AG09319 (cell line): ENCODE measurements at regions not wholly inside any gene's neighbourhood (a gene's known extent, or its start where the extent isn't known, plus 50 kb on each side); places are given as distances from the start of the nearest gene placed in this dataset.

ENCODE experiments used
- DNase-seq: peaks from one replicate; pipeline ENCODE4 v3.0.0-alpha.2; 2010; ENCODE audit warnings: low read depth; ENCODE audit errors: extremely low read depth
- TF ChIP-seq, protein P1 (sequence below): IDR thresholded peaks from 2 replicates; pipeline ENCODE4 v1.5.1; 2011; ENCODE audit warnings: low read depth, mild to moderate bottlenecking, inconsistent platforms, low read length, moderate library complexity

GRCh38 chr6:112984899-112985298 lies 637.8 kb downstream of the RFPL4B start:
- DNase-seq = no peak

GRCh38 chr6:112986321-112986720 lies 639.2 kb downstream of the RFPL4B start:
- TF ChIP-seq, protein P1, sequence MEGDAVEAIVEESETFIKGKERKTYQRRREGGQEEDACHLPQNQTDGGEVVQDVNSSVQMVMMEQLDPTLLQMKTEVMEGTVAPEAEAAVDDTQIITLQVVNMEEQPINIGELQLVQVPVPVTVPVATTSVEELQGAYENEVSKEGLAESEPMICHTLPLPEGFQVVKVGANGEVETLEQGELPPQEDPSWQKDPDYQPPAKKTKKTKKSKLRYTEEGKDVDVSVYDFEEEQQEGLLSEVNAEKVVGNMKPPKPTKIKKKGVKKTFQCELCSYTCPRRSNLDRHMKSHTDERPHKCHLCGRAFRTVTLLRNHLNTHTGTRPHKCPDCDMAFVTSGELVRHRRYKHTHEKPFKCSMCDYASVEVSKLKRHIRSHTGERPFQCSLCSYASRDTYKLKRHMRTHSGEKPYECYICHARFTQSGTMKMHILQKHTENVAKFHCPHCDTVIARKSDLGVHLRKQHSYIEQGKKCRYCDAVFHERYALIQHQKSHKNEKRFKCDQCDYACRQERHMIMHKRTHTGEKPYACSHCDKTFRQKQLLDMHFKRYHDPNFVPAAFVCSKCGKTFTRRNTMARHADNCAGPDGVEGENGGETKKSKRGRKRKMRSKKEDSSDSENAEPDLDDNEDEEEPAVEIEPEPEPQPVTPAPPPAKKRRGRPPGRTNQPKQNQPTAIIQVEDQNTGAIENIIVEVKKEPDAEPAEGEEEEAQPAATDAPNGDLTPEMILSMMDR = no peak
- DNase-seq = no peak

More at GRCh38 chr6:112984899-112985298, 637.8 kb downstream of the RFPL4B start:
- TF ChIP-seq, protein P1 = no peak

DNA sequence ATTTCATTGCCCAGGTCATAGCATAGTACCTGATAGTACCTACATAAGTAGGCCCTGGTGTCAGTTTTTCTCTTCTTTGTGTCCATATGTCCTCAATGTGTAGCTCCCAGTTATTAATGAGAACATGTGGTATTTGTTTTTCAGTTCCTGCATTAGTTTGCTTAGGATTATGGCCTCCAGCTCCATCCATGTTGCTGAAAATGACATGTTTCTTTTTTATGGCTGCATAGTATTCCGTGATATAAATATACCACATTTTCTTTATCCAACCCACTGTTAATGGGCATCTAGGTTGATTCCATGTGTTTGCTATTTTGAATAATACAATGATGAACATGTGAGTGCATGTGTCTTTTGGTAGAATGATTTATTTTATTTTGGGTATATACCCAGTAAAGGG lies 641.6 kb downstream of the RFPL4B start:
- TF ChIP-seq, protein P1 = no peak
- DNase-seq = no peak

DNA sequence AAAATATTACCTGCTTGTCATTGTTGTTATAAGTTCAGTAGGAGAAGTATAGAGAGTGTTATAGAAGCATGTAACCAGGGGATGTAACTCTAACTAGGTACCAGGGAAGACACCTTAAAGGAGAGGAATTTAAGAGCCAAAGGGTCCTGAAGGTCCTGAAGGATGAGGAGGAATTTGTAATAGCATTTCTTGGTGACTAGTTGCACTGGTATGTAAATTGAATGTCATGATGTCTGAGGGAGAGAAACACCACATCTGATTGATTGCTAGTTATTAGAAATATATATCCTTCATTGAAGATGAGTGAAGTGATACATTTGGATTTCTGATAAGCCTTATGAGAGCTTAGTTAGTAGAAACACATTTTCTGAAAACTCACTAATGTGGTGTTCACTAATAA lies 643.8 kb downstream of the RFPL4B start:
- no peak for DNase-seq
- TF ChIP-seq, protein P1 = no peak

- DNase-seq = no peak
- TF ChIP-seq, protein P1 = no peak
These were observed 644.8 kb downstream of the RFPL4B start for GRCh38 chr6:112991912-112992311.

GRCh38 chr6:112997421-112998085 lies 650.4 kb downstream of the RFPL4B start:
- no peak for DNase-seq
- TF ChIP-seq, protein P1 = no peak

- TF ChIP-seq, protein P1 = no peak
- no peak for DNase-seq
These were observed 656.9 kb downstream of the RFPL4B start for GRCh38 chr6:113004054-113004453.
